ENCODE measurements at regions not wholly inside any gene's neighbourhood (a gene's known extent, or its start where the extent isn't known, plus 50 kb on each side); places are given as distances from the start of the nearest gene placed in this dataset.

GRCh38 chr4:8796096-8796495 is 75.5 kb downstream of the HMX1 start:
- Mint-ChIP-seq H3K27ac (no peak overlapping the region), H3K4me3 (no peak overlapping the region), H3K36me3 (ENCODE audit: low read depth) (no peaks in the 10 kb centered on the region), H3K9me3 (no peaks in the 10 kb centered on the region), H3K4me1 (ENCODE audit: low read depth) (no peaks in the 10 kb centered on the region), H3K27me3 (no peaks in the 10 kb centered on the region)
- DNase-seq, result no peak

GRCh38 chr4:8795140-8795539 is 76.5 kb downstream of the HMX1 start:
- Mint-ChIP-seq H3K27ac (no peak overlapping the region), H3K4me1 (ENCODE audit: low read depth) (no peaks in the 10 kb centered on the region), H3K9me3 (no peaks in the 10 kb centered on the region), H3K36me3 (ENCODE audit: low read depth) (no peaks in the 10 kb centered on the region), H3K27me3 (no peaks in the 10 kb centered on the region), H3K4me3 (no peak overlapping the region)
- DNase-seq, result no peak

- H3K4me1 Mint-ChIP-seq (ENCODE audit: low read depth), result no peaks in the 10 kb centered on the region
- no peak overlapping the region for H3K27ac Mint-ChIP-seq
- no peak for DNase-seq
- no peaks in the 10 kb centered on the region for H3K27me3 Mint-ChIP-seq
- no peak overlapping the region for H3K4me3 Mint-ChIP-seq
- H3K36me3 Mint-ChIP-seq (ENCODE audit: low read depth), result no peaks in the 10 kb centered on the region
- no peaks in the 10 kb centered on the region for H3K9me3 Mint-ChIP-seq
Observed at GRCh38 chr4:8794491-8794890, 77.1 kb downstream of the HMX1 start.

GRCh38 chr4:8793571-8794160 is 78.0 kb downstream of the HMX1 start:
- no peaks in the 10 kb centered on the region for H3K36me3 Mint-ChIP-seq (ENCODE audit: low read depth)
- H3K9me3 Mint-ChIP-seq, result no peaks in the 10 kb centered on the region
- no peaks in the 10 kb centered on the region for H3K27me3 Mint-ChIP-seq
- H3K4me1 Mint-ChIP-seq (ENCODE audit: low read depth), result no peaks in the 10 kb centered on the region
- H3K4me3 Mint-ChIP-seq, result no peak overlapping the region
- no peak overlapping the region for H3K27ac Mint-ChIP-seq
- DNase-seq, result no peak

GRCh38 chr4:8792491-8792890 is 79.1 kb downstream of the HMX1 start:
- Mint-ChIP-seq H3K36me3 (ENCODE audit: low read depth) (no peaks in the 10 kb centered on the region), H3K9me3 (no peaks in the 10 kb centered on the region), H3K27ac (no peak overlapping the region), H3K4me3 (no peak overlapping the region), H3K4me1 (ENCODE audit: low read depth) (no peaks in the 10 kb centered on the region), H3K27me3 (no peaks in the 10 kb centered on the region)
- no peak for DNase-seq

GRCh38 chr4:8791609-8792008 is 80.0 kb downstream of the HMX1 start:
- Mint-ChIP-seq H3K27me3 (no peaks in the 10 kb centered on the region), H3K36me3 (ENCODE audit: low read depth) (no peaks in the 10 kb centered on the region), H3K4me3 (no peak overlapping the region), H3K4me1 (ENCODE audit: low read depth) (no peaks in the 10 kb centered on the region), H3K9me3 (no peaks in the 10 kb centered on the region), H3K27ac (no peak overlapping the region)
- DNase-seq, result no peak

GRCh38 chr4:8790749-8791148 is 80.9 kb downstream of the HMX1 start:
- Mint-ChIP-seq H3K36me3 (ENCODE audit: low read depth) (no peaks in the 10 kb centered on the region), H3K9me3 (no peaks in the 10 kb centered on the region), H3K4me1 (ENCODE audit: low read depth) (no peaks in the 10 kb centered on the region), H3K27ac (no peak overlapping the region), H3K4me3 (no peak overlapping the region), H3K27me3 (no peaks in the 10 kb centered on the region)
- DNase-seq, result no peak

- H3K9me3 Mint-ChIP-seq, result no peaks in the 10 kb centered on the region
- no peak for DNase-seq
- no peaks in the 10 kb centered on the region for H3K4me1 Mint-ChIP-seq (ENCODE audit: low read depth)
- H3K27ac Mint-ChIP-seq, result no peak overlapping the region
- no peak overlapping the region for H3K4me3 Mint-ChIP-seq
- H3K27me3 Mint-ChIP-seq, result no peaks in the 10 kb centered on the region
- H3K36me3 Mint-ChIP-seq (ENCODE audit: low read depth), result no peaks in the 10 kb centered on the region
Observed at GRCh38 chr4:8788174-8788573, 83.5 kb downstream of the HMX1 start.

GRCh38 chr4:8786166-8786565 is 85.5 kb downstream of the HMX1 start:
- no peaks in the 10 kb centered on the region for H3K9me3 Mint-ChIP-seq
- H3K4me1 Mint-ChIP-seq (ENCODE audit: low read depth), result no peaks in the 10 kb centered on the region

GRCh38 chr4:8785656-8786142 is 85.9 kb downstream of the HMX1 start:
- no peak for DNase-seq
- H3K27me3 Mint-ChIP-seq, result no peaks in the 10 kb centered on the region

More at GRCh38 chr4:8786166-8786565, 85.5 kb downstream of the HMX1 start:
- no peak overlapping the region for H3K27ac Mint-ChIP-seq
- no peak for DNase-seq
- no peak overlapping the region for H3K4me3 Mint-ChIP-seq
- H3K36me3 Mint-ChIP-seq (ENCODE audit: low read depth), result no peaks in the 10 kb centered on the region
- no peaks in the 10 kb centered on the region for H3K27me3 Mint-ChIP-seq

GRCh38 chr4:8783736-8784135 is 87.9 kb downstream of the HMX1 start:
- Mint-ChIP-seq H3K4me1 (ENCODE audit: low read depth) (no peaks in the 10 kb centered on the region), H3K27me3 (no peaks in the 10 kb centered on the region), H3K4me3 (no peak overlapping the region), H3K36me3 (ENCODE audit: low read depth) (no peaks in the 10 kb centered on the region), H3K27ac (no peak overlapping the region), H3K9me3 (no peaks in the 10 kb centered on the region)
- DNase-seq, result no peak

More at GRCh38 chr4:8785656-8786142, 85.9 kb downstream of the HMX1 start:
- H3K27ac Mint-ChIP-seq, result no peak overlapping the region
- H3K4me1 Mint-ChIP-seq (ENCODE audit: low read depth), result no peaks in the 10 kb centered on the region
- no peaks in the 10 kb centered on the region for H3K9me3 Mint-ChIP-seq
- no peaks in the 10 kb centered on the region for H3K36me3 Mint-ChIP-seq (ENCODE audit: low read depth)
- no peak overlapping the region for H3K4me3 Mint-ChIP-seq

- no peaks in the 10 kb centered on the region for H3K4me1 Mint-ChIP-seq (ENCODE audit: low read depth)
Observed at GRCh38 chr4:8782135-8782534, 89.5 kb downstream of the HMX1 start.

GRCh38 chr4:8781641-8782040 is 90.0 kb downstream of the HMX1 start:
- Mint-ChIP-seq H3K9me3 (no peaks in the 10 kb centered on the region), H3K36me3 (ENCODE audit: low read depth) (no peaks in the 10 kb centered on the region), H3K27me3 (no peaks in the 10 kb centered on the region), H3K4me1 (ENCODE audit: low read depth) (no peaks in the 10 kb centered on the region), H3K4me3 (no peak overlapping the region), H3K27ac (no peak overlapping the region)
- no peak for DNase-seq

More at GRCh38 chr4:8782135-8782534, 89.5 kb downstream of the HMX1 start:
- no peaks in the 10 kb centered on the region for H3K9me3 Mint-ChIP-seq
- H3K4me3 Mint-ChIP-seq, result no peak overlapping the region
- no peaks in the 10 kb centered on the region for H3K36me3 Mint-ChIP-seq (ENCODE audit: low read depth)
- H3K27me3 Mint-ChIP-seq, result no peaks in the 10 kb centered on the region
- H3K27ac Mint-ChIP-seq, result no peak overlapping the region
- DNase-seq, result no peak

GRCh38 chr4:8780596-8781368 is 90.9 kb downstream of the HMX1 start:
- DNase-seq, result no peak
- H3K9me3 Mint-ChIP-seq, result no peaks in the 10 kb centered on the region
- no peaks in the 10 kb centered on the region for H3K36me3 Mint-ChIP-seq (ENCODE audit: low read depth)
- no peak overlapping the region for H3K27ac Mint-ChIP-seq
- no peaks in the 10 kb centered on the region for H3K4me1 Mint-ChIP-seq (ENCODE audit: low read depth)
- H3K27me3 Mint-ChIP-seq, result no peaks in the 10 kb centered on the region
- no peak overlapping the region for H3K4me3 Mint-ChIP-seq

- Mint-ChIP-seq H3K9me3 (no peaks in the 10 kb centered on the region), H3K36me3 (ENCODE audit: low read depth) (no peaks in the 10 kb centered on the region), H3K4me3 (no peak overlapping the region), H3K4me1 (ENCODE audit: low read depth) (no peaks in the 10 kb centered on the region), H3K27ac (no peak overlapping the region), H3K27me3 (no peaks in the 10 kb centered on the region)
- no peak for DNase-seq
Observed at GRCh38 chr4:8780086-8780485, 91.6 kb downstream of the HMX1 start.
